AG04449 (cell line): ENCODE measurements at regions not wholly inside any gene's neighbourhood (a gene's known extent, or its start where the extent isn't known, plus 50 kb on each side); places are given as distances from the start of the nearest gene placed in this dataset.

Experiments
- CTCF ChIA-PET: fragments of 350-600 bp; formaldehyde crosslinking; extraction: SDS; loops from one replicate; lab custom pipeline; 2021; ENCODE audit warnings: antibody characterized with exemption; lab: Yijun Ruan, JAX
- POLR2A ChIA-PET: fragments of 400-600, 350-600 bp; formaldehyde crosslinking; extraction: SDS; loops from one replicate; lab custom pipeline; 2020; ENCODE audit warnings: antibody characterized with exemption, inconsistent platforms; lab: Yijun Ruan, JAX
- DNase-seq: peaks from one replicate; pipeline ENCODE4 v3.0.0-alpha.2; 2010; ENCODE audit warnings: low read depth, low spot score
- H3K4me3 ChIP-seq: 2 replicates; pipeline ENCODE4 v1.5.1; 2011; ENCODE audit warnings: low read depth, mild to moderate bottlenecking, control low read depth, low read length
- TF ChIP-seq, protein P1 (sequence below): IDR thresholded peaks from one replicate; pipeline ENCODE4 v1.5.1; 2011; ENCODE audit warnings: mild to moderate bottlenecking, moderate library complexity, low read length, control low read depth, inconsistent platforms; ENCODE audit not compliant: insufficient read depth; ENCODE audit errors: missing control alignments

DNA sequence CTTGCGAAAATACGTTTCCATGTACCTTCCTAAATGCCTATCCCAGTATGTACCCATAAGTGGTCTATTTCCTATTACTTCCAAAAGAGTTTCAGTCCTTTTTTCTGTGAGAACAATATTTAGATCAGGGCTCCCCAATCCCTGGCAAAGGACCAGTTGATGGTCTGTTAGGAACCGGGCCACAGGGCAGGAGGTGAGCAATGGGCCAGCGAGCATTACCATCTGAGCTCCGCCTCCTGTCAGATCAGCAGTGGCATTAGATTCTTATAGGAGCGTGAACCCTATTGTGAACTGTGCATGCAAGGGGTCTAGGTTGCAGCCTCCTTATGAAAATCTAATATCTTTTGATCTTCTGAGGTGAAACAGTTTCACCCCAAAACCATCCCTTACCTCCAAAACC, 859.1 kb downstream of the SLITRK6 start:
- TF ChIP-seq, protein P1, sequence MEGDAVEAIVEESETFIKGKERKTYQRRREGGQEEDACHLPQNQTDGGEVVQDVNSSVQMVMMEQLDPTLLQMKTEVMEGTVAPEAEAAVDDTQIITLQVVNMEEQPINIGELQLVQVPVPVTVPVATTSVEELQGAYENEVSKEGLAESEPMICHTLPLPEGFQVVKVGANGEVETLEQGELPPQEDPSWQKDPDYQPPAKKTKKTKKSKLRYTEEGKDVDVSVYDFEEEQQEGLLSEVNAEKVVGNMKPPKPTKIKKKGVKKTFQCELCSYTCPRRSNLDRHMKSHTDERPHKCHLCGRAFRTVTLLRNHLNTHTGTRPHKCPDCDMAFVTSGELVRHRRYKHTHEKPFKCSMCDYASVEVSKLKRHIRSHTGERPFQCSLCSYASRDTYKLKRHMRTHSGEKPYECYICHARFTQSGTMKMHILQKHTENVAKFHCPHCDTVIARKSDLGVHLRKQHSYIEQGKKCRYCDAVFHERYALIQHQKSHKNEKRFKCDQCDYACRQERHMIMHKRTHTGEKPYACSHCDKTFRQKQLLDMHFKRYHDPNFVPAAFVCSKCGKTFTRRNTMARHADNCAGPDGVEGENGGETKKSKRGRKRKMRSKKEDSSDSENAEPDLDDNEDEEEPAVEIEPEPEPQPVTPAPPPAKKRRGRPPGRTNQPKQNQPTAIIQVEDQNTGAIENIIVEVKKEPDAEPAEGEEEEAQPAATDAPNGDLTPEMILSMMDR: no peak
- DNase-seq: no peak
- H3K4me3 ChIP-seq: no peak overlapping the region
- POLR2A ChIA-PET: no interaction called here
- CTCF ChIA-PET: interaction anchor here (1.2 kb wide), 1 partner anchor 889 kb away, joined by 3 read pairs; no protein-coding TSS in a partner anchor

GRCh38 chr13:84934911-84935310, 864.3 kb downstream of the SLITRK6 start:
- TF ChIP-seq, protein P1: no peak
- no peak overlapping the region for H3K4me3 ChIP-seq
- ChIA-PET POLR2A (no interaction called here), CTCF (no interaction called here)
- DNase-seq: no peak

GRCh38 chr13:84933797-84934196, 865.4 kb downstream of the SLITRK6 start:
- ChIA-PET CTCF (no interaction called here), POLR2A (no interaction called here)
- TF ChIP-seq, protein P1: no peak
- no peak overlapping the region for H3K4me3 ChIP-seq
- no peak for DNase-seq

DNA sequence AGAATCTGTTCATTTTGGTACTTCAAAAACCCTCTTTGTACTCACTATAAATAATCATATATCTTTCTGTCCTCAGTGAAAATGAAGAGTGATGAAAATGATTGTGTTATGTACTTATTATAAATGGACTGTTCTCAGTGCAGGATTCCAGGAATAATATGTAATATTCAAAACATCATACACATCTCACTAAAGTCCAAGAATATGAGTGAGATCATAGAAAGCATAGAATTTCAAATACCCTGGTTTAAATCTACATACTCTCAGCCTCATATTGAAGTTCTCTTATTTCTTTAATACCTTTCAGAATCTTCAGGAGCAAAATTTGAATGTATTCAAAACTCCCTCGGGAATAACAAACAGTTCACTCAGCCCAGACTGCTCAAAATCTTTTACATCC, 868.0 kb downstream of the SLITRK6 start:
- POLR2A ChIA-PET: no interaction called here
- CTCF ChIA-PET: no interaction called here
- no peak overlapping the region for H3K4me3 ChIP-seq
- TF ChIP-seq, protein P1: no peak
- no peak for DNase-seq

- POLR2A ChIA-PET: no interaction called here
- TF ChIP-seq, protein P1: no peak
- no peak for DNase-seq
- CTCF ChIA-PET: no interaction called here
- H3K4me3 ChIP-seq: no peak overlapping the region
Observed at GRCh38 chr13:84927442-84928169, 871.6 kb downstream of the SLITRK6 start.

- DNase-seq: no peak
- ChIA-PET CTCF (no interaction called here), POLR2A (no interaction called here)
- TF ChIP-seq, protein P1: no peak
- H3K4me3 ChIP-seq: no peak overlapping the region
Observed at GRCh38 chr13:84925443-84925842, 873.8 kb downstream of the SLITRK6 start.
